ENCODE measurements at regions not wholly inside any gene's neighbourhood (a gene's known extent, or its start where the extent isn't known, plus 50 kb on each side); places are given as distances from the start of the nearest gene placed in this dataset.
"Not testable (repeated sequence)": the region's sequence is repeated elsewhere in the genome, so short reads cannot be mapped to it uniquely, and the experiment has no call there.

- DNase-seq, result not testable (repeated sequence)
Observed at GRCh38 chr17:21782107-21782506, 89.8 kb downstream of the KCNJ18 start.

GRCh38 chr17:21782604-21783003 is 90.3 kb downstream of the KCNJ18 start:
- DNase-seq, result not testable (repeated sequence)

GRCh38 chr17:21783017-21783416 is 90.7 kb downstream of the KCNJ18 start:
- DNase-seq, result not testable (repeated sequence)

GRCh38 chr17:21814272-21814671 is 121.9 kb downstream of the KCNJ18 start:
- DNase-seq, result not testable (repeated sequence)

DNA sequence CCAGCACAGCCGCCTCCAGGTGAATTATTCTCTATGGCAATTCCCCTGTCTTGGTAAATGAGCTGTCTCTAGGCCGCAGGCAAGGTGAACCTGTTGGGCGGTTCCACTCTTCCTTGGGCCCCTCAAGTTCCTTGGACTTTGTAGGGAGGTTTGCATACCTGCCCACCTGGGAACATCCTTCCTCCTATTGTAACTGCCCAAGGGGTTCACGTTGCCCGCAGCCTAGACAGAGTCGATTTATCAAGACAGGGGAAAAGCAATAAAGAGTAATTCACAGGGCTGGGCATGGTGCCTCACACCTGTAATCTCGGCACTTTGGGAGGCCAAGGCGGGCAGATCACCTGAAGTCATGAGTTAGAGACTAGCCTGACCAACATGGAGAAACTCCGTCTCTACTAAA is 122.5 kb downstream of the KCNJ18 start:
- DNase-seq, result no peak

DNA sequence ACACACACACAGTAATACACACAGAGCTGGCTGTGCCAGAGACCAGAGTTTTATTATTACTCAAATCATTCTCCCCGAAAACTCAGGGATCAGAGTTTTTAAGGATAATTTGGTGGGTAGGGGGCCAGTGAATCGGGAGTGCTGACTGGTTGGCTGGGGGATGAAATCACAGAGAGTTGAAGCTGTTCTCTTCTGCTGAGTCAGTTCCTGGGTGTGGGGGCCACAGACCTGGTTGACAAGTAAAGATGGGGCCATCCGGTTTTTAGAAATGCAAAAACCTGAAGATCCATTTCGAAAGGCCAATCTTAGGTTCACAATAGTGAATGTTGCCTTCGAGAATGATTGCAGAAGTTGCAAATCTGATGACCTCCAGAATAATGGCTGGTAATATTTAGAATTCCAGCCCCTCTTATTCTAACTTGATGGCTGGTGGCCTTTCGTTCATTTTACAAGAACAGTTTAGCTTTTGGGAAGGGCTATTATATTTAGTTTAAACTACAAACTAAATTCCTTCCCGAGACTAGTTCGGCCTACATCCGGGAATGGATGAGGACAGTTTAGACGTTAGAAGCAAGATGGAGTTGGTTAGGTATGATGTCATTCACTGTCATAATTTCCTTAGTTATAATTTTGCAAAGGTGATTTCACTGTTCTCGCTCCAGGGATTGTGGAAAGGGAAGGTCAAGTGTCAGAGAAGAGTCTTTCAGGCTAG is 123.2 kb downstream of the KCNJ18 start:
- no peak for DNase-seq

GRCh38 chr17:21816592-21817567 is 124.6 kb downstream of the KCNJ18 start:
- DNase-seq, result no peak

- DNase-seq, result no peak
Observed at GRCh38 chr17:21817791-21818364, 125.6 kb downstream of the KCNJ18 start.

- no peak for DNase-seq
Observed at GRCh38 chr17:21823090-21823489, 130.8 kb downstream of the KCNJ18 start.

GRCh38 chr17:21823643-21824042 is 131.3 kb downstream of the KCNJ18 start:
- DNase-seq, result no peak

DNA sequence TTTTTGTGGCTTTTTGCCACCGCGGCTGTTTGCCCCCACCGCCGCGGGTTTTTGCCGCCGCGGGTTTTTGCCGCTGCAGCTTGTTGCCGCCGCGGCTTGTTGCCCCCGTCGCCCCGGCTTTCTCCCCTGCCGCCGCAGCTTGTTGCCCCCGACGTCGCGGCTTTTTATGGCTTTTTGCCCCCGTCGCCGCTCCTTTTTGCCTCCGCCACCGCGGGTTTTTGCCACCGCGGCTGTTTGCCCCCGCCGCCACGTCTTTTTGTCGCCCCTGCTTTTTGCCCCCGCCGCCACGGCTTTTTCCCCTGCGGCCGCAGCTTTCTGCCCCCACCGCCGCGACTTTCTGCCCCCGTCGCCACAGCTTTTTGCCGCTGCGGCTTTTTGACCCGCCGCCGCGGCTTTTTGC is 149.5 kb downstream of the KCNJ18 start:
- no peak for DNase-seq

DNA sequence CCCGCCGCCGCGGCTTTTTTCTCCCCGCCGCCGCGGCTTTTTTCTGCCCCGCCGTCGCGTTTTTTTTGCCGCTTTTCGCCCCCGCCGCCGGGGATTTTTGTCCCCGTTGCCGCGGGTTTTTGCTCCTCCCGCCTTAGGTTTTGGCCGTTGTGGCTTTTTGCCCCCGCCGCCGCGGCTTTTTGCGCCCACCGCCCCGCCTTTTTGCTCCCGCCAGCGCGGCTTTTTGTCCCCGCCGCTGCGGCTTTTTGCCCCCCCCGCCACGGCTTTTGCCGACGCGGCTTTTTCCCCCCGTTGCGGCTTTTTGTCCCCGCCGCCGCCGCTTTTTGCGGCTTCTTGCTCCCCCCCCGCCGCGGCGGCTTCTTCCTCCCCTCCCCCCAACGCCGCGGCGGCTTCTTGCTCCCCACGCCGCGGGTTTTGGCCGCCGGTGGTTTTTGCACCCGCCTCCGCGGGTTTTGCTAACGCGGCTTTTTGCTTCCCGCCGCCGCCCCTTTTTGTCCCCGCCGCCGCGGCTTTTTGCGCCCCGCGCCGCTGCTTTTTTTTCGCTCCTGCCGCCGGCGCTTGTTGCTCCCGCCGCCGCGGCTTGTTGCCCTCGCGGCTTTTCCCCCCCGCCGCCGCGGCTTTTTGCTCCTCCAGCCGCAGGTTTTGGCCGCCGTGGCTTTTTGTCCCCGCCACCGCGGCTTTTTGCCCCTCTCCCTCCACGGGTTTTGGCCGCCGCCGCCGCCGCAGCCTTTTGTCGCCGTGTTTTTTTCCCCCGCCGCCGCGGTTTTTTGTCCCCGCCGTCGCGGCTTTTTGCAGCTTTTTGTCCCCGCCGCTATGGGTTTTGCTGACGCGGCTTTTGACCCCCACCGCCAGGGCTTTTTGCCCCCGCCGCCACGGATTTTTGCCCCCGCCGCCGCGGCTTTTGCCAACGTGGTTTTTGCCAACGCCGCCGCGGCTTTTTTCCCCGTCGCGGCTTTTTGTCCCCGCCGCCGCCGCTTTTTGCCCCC is 150.3 kb downstream of the KCNJ18 start:
- peak; percentile 13 for DNase-seq

GRCh38 chr17:21843318-21843865 is 151.1 kb downstream of the KCNJ18 start:
- no peak for DNase-seq

- no peak for DNase-seq
Observed at GRCh38 chr17:21843951-21844590, 151.7 kb downstream of the KCNJ18 start.

- not testable (repeated sequence) for DNase-seq
Observed at GRCh38 chr17:21848510-21848909, 156.2 kb downstream of the KCNJ18 start.

- DNase-seq, result not testable (repeated sequence)
Observed at GRCh38 chr17:21849030-21849429, 156.7 kb downstream of the KCNJ18 start.

DNA sequence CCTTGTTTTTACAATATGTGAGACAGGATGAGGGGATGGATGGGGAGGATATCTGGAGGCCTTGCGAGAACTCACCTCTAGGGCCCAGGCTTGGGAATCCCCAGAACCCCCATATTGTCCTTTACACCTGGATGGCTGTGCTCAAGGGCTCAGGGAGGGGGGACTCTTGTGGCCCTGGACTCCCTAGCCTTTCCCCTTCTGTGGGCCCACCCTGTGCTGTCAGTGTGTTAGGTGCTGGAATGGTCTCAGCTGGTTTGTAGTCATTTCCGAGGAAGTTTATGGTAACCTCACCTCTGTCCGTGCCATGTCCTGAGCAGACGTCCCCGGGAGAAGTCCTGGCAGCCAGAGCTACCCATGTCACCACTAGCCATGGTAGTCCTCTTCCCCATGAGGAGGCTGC is 158.3 kb downstream of the KCNJ18 start:
- DNase-seq, result not testable (repeated sequence)

All from hematopoietic multipotent progenitor cell treated with erythropoietin and hydrocortisone succinate and interleukin-3 and kit ligand, for 4 days (in vitro differentiated cells).